HG03342 (cell line): ENCODE measurements at regions not wholly inside any gene's neighbourhood (a gene's known extent, or its start where the extent isn't known, plus 50 kb on each side); places are given as distances from the start of the nearest gene placed in this dataset.
"Not testable (repeated sequence)": the region's sequence is repeated elsewhere in the genome, so short reads cannot be mapped to it uniquely, and the experiment has no call there.

ENCODE experiments used
- ATAC-seq: cut with Tn5 transposase; IDR thresholded peaks from one replicate; pipeline ENCODE4 v1.9.1; 2021; ENCODE audit warnings: mild to moderate bottlenecking, moderate library complexity; ENCODE audit not compliant: unreplicated experiment

DNA sequence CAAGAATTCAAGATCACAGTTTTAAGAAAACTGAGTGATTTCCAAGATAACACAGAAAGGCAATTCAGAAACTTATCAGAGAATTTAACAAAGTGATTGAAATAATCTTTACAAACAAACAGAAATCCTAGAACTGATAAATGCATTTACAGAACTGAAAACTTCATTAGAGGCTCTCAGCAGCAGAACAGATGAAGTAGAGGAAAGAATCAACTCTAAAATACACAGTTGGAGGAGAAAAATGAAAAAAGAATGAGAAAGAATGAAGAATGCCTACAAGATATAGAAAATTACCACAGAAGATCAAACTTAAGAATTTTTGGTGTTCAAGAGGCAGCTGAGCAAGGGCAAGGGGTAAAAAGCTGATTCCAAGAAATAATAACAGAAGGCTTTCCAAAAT, 168.8 kb downstream of the POLR2M start:
- ATAC-seq = no peak

DNA sequence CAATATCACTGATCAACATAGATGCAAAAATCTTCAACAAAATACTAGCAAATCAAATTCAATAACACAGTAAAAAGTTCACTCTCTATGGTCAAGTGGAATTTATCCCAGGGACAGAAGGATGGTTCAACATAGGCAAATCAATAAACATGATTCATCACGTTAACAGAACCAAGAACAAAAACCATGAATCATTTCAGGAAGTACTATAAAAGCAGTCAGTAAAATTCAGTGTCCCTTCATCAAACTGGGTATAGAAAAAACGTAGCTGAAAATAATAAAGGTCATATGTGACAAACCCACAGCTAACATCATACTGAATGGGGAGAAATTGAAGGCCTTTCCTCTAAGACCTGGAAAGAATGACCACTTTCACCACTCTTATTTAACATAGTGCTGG, 172.1 kb downstream of the POLR2M start:
- no peak for ATAC-seq

DNA sequence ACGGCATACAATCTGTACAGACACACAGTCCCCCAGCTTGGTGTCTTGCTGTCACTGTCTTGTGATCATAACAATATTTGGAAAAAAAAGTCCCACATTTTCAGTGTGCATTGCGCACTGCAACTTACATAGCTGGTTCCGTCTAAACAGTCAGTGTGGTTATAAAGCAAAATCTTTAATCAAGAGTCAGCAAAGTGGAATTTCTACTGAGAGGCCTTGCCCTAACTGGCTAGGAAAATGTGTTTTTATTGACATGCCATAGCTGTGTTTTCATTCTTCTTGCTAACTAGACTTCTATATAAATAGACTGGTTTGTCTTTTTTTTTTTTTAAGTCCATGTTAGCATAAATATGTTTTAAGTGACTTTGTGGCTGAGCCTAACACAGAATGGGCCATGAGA, 174.8 kb downstream of the POLR2M start:
- ATAC-seq = no peak

DNA sequence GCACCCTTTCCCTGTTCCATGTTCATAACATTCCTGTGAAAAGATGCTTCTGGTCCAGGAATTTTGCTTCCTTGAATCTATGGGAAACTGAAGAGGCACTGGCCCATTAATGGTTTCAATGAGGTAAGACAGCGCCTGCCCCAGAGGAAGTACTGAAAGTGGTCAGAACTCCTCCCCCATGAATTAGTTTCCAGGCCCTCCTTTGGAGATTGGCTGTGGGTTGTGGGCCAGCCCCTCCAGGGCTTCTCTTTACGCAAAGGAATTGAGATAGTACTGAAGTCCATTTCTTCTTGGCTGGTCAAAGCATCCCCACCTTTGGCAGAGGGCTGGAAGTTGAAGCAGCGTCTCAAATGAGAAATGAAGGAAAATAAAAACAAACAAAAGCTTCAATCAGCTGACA, 175.5 kb downstream of the POLR2M start:
- no peak for ATAC-seq

DNA sequence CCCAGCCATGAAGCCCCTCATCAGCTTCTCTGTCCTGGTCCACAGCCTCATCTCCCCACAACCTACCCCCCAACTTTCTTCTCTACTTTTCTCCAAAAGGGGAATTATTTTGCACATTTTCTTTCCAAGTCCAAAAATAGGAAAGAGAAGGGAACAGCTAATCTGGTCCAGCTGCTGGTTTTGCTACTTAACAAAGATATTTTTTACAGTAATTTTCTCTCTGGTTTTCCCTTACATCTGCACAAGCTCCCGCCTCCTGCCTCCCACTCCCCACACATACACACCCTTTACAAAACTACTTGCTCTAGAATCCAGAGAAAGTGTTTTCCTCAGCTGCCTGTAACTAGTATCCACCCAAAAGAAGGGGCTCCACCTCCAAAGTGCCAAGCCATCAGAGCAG, 177.2 kb downstream of the POLR2M start:
- no peak for ATAC-seq

DNA sequence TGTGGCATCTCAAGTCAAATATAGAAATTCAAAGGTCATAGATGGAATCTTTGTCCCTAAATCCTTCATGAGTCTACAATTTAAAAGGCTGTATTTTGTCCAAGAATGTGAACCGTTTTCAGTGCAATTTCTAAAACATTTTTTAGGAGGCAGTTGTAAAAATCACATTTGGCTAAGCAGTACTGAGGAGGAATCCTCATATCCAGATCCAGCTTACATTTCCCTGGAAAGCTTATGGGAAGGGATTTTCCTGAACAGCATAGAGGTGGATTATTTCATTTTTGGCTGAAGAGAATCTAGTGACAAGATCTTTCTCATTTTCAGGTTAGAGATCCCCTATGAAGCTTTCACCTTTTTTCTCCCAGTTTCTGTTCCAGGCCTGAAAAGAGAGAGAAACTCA, 178.4 kb downstream of the POLR2M start:
- no peak for ATAC-seq

DNA sequence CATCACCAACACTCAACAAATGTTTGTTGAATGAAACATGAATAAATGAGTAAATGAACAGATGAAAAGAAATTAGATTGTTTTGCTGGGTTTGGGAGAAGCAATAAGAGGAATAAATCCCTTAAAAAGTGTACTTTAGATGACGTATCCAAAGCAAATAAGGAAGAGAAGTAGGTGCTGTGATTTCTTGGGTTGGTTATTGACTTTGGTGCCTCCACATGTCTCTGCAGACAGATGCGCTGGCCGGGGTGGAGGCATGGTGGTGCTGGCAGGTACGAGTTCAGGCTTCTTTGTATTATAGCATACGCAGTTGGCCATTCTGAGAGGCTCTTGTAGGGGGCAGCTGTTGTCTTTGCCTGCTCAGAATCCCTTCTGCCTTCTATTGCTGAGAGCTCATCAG, 178.9 kb downstream of the POLR2M start:
- ATAC-seq = no peak

DNA sequence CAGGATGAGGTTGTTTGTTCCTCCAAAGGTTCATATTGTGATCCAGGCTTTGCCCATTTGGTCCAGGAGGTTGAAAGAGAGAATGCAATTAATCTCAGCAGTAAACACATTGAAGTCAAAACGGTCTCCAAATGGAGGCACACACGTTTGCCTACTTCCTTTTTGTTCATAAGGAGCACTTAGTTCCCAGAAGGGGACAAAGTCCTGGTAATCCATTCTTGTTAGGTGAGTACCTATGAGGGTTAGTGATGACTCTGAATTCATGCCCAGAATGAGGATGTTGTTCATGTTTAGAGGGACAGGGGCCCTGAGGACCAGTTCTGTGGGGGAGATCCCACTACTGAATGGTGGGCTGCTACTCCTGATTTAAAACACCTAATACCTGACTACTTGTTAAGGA, 177.7 kb downstream of the ALDH1A2 start:
- no peak for ATAC-seq

DNA sequence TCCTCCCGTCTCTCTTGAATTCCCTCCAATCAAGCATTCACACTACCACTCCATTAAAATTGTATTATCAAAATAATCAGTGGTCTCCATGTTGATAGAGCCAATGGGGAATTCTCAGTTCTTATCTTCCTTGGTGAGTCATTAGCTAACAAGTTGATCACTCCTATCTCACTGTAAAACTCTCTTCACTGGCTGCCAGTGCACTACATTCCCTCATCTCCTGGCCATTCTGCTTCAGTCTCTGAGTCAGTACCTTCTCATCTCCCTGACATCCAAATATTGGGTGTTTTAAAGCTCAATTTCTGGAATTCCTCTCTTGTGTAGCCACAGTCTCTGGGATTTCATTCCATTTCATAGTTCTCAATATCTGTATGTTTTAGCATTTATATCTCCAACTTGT, 175.2 kb downstream of the ALDH1A2 start:
- no peak for ATAC-seq

DNA sequence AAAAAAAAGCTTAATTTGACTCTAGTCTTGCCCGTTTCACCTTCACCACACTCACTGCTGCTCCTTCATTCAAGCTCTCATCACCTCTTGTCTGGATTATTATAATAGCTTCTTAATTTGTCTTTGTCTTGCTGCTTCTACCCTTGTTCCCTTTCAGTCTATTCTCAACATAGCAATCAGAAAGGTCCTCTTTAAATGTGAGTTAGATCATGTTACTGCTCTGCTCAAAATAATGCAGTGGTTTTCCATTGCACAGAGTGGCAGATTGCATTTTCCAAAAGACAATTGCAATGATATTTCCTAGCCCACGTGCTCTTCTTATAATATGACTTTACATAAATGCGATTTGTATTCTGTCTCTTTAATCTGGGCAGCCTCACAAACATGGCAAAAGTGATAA, 174.6 kb downstream of the ALDH1A2 start:
- no peak for ATAC-seq

DNA sequence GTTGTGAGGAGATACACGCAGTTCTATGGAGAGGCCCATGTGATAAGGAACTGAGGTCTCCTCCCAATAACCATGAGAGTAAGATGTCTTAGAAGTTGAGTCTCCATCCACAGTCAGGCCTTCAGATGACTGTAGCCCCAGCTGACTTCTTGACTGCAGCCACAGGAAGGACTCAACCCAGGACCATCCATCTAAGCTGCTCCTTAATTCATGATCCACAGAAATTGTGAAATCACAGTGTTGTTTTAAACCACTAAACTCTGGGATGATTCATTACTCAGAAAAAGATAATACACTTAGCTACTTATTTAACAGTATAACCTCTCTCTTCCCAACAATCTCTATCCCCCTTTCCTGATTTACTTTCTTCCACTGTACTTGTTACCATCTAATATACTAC, 173.3 kb downstream of the ALDH1A2 start:
- no peak for ATAC-seq

DNA sequence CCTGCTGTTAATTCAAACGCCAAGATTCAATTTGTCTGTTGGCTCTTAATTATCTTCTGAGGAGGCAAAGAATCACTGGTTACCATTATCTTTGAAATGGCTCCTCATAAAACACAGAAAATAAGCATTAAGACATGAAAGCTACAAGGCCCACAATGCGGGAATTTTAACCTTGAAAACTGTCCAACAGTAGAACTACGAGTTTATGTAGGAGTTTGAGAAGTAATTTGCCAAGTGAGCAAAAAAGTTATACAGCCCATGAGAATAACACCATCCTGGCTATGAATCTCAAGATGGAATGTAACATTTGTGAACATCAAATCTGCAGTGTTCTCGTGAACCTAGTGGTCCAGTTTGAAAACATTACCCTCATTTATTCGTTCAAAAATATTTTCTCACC, 172.5 kb downstream of the ALDH1A2 start:
- no peak for ATAC-seq

DNA sequence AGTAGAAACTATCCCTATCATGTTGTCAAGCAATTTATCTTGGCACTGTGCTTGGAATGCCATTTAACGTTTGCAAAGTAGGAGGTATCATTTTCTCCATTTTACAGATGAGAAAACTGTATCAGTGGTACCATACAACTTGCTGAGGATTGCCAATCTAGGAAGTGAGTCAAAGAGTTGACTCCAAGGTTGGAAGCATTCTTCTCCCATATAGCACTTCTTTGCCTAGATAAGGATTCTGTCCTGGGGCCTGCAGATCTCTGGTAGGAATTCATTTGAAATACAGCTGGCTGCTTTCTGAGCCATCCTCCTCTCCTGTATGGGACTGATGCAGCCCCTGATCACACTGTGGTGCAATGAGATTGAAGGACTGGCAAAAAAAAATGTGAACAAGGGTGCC, 170.2 kb downstream of the ALDH1A2 start:
- ATAC-seq = no peak

DNA sequence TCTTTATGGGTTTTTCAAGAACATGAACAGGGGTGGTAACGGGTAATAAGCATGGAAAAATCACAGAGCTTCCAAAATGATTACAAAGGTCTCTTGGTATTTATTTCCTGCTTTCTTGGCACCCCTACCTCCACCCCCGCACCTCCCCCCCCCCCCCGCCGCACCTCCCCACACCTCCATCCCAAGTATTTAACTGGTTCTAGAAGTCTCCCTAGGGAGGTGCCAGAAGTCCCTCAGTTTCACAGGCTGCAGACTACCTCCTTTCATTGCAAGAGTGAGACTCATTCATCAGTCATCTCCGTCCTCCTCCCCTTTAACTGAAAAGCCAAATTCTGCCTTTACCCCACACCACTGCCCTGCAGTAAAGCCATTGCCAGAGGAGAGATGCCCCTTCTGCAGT, 169.4 kb downstream of the ALDH1A2 start:
- no peak for ATAC-seq

DNA sequence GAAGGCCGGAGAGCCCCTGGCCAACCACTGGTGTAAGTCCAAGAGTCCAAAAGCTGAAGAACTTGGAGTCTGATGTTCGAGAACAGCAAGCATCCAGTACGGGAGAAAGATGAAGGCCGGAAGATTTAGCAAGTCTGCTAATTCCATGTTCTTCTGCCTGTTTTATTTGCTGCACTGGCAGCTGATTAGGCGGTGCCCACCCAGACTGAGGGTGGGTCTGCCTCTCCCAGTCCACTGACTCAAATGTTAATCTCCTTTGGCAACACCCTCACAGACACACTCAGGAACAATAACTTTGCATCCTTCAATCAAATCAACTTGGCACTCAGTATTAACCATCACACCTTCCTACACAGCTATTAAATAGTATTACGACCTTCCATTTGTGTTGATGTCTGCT, 168.6 kb downstream of the ALDH1A2 start:
- ATAC-seq = not testable (repeated sequence)

DNA sequence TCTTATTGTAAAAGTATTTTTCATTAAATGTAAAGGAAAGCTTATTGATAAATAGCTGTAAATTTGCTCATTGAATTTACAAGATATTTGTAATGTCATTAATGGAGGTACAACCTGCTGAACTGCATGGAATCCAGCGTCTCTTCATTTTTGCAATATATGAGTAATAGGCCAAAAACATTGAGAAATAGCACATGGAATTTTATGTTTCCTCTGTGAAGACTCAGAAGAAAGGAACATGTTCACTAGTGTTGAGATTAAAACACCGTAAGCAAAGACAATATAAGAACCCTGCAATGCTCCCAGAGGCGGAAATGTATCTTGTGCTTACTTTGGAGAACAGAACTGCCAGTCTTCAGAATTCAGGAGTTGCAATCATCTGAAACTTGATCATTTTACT, 167.6 kb downstream of the ALDH1A2 start:
- ATAC-seq = no peak

DNA sequence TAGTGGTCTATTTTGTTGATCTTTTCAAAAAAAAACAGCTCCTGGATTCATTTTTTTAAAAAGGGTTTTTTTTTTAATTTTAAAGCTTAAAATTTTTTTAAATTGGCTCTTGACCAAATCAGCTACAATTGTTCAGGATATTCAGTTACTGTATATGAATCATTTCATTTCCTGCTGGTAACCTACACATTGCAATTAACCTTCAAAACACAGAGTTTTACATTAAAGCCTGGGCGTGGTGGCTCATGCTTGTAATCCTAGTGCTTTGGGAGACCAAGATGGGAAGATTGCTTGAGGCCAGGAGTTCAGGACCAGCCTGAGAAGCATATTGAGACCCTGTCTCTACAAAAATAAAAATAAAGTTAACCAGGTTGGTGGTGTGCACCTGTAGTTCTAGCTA, 163.4 kb downstream of the ALDH1A2 start:
- ATAC-seq = no peak
